Globus pallidus (tissue), 1 donor: ENCODE measurements at regions not wholly inside any gene's neighbourhood (a gene's known extent, or its start where the extent isn't known, plus 50 kb on each side); places are given as distances from the start of the nearest gene placed in this dataset.

Experiments
- DNase-seq: peaks from one replicate; pipeline ENCODE4 v3.0.0-alpha.2; 2015; ENCODE audit warnings: low spot score

DNA sequence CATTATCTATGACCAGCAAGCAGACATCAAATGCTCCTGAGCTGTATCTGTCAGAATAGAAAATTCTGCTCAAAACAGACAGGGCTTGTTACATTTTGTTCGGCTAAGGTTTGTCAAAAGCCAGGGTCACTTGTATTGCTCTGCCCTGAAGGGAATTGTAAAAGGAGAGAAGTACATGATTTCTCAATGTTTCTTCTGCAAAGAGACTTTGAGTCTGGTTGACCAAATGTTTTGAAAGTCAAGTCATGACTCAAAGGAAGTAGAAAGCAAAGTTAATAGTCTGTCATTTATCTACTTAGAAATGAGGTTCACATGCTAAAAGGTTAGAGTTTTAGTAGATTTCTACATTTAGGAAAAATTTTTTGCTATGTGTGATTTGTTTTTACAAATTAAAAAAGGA lies 1624.1 kb upstream of the ZEB2 start:
- no peak for DNase-seq

DNA sequence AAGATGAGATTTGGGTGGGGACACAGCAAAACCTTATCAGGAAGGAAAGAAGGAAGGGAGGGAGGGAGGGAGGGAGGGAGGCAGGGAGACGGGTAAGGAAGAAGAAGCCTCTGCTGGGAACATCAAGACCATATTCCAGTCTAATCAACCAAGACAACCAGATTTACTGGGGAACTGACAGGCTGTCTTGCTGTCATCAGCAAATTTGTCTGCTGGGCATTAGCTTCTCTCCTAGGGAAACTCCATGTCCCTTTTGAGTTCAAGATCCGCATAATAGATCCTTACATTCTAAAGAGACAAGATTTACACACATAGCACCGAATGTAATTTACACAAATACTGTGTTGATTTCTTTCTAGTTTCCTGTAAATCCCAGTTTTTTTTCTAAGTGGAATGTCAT lies 1618.9 kb upstream of the ZEB2 start:
- no peak for DNase-seq

DNA sequence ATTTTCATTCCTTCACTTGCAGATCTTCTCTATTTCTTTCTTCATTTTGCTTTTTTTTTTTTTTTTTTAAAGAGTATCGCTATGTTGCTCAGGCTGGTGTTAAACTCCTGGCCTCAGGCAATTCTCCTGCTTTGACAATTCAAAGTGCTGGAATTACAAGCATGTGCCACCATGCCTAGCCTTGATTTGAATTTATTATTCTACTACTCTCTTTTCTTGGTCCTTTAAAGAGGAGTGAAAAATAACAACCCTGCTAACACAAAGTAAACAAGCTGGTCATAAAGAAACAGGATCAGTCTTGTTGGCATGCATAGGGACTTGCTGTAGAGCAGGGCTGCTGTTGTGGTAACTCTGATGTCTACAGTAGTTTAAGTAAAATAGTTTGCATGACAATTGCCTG lies 1615.3 kb upstream of the ZEB2 start:
- no peak for DNase-seq

DNA sequence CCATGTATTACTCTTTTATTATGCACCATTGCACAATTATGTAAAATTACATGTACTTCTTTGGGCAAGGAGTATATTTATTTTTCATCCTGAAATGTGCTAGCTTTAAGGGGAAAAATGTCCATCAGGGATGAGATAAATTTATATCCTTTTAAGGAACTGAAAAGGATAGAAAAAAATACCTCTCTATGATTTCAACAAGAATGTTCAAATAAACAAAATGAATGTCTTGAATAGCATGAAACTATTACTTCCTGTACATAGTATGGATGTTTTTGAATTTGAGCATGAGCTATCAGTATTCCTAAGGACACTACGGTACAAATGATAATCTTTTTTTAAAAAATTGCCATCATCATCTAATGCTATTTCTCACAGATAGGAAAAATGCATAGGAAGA lies 1611.9 kb upstream of the ZEB2 start:
- DNase-seq: no peak

DNA sequence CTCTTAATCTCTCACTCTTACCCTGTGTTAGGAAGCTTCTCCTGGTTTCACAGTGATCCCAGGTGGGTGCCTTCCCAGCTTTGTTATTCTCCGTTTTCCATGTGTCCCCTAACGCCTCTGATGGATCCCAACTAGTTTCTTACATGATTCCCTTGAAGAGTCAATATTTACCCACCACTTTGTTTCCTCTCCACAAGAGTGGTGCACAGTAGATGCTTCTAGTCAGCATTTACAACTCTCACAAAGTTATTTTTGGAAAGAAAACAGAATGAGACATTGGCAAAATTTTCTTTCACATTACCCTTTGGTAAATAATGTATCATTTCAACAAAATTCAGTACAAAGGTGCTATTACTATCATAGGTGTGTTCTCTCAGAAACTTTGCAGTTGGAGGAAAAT lies 1611.1 kb upstream of the ZEB2 start:
- DNase-seq: no peak

DNA sequence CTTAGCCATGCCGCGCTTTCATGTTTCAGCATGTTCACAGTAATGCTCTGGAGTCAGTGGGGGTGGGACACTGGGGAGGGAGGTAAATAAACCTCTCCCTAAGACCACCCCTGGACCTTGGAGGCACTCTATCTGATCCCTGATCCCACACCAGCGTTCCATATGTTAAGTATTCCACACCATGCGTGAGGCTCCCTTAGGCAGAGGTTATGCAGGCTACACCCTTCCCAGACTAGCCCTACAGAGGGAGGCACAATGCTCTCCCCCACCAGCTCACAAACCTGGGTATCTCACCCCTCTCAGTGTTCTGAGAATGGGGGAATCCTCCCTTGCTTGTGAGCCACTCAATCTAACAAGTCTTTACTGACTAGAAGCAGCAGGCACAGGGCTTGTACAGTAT lies 1610.4 kb upstream of the ZEB2 start:
- no peak for DNase-seq

DNA sequence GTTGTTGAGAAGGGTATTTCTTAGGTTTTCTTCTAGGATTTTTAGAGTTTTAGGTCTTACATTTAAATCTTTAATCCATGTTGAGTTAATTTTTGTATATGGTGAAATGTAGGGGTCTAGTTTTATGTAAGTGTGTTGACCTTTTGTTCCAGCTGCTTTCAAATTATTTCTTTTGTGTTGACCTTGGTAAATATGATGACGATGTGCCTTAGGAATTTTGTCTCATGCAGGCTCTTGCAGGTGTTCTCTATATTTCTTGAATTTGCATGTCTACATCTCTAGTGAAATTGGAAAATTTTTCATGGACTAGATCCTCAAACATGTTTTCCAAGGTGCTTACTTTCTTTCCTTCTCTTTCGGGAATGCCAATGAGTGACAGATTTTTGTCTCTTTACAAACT lies 1609.3 kb upstream of the ZEB2 start:
- DNase-seq: no peak

DNA sequence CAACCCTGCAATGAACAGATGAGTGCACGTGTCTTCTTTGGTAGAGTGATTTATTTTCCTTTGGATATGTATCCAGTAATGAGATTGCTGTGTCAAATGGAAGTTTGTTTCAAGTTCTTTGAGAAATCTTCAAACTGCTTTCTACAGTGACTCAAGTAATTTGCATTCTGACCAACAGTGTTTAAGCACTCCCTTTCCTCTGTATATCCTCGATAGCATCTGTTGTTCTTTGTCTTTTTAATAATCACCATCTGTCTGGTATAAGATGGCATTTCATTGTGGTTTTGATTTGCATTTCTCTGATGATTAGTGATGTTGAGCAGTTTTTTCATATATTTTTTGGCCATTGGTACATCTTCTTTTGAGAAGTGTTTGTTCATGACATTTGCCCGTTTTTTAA lies 1608.3 kb upstream of the ZEB2 start:
- no peak for DNase-seq

DNA sequence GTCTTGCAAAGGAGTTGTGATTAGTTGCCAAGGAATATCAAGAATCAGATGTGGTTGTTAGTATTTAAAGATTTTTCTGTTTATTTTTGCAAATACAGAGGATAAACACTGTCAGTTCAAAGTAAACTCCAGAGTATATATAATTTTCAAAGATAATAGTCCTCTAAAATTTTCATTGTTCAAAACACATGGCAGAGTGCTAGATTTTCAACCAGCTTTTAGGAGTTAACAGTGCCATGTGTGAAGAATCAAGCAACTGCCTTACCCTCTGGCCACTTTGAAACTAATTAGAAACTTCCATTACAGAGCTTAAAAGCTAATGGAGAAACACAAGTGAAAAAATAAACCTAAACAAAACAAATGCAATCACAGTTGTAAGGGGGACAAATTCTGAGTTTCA lies 1605.6 kb upstream of the ZEB2 start:
- DNase-seq: no peak

DNA sequence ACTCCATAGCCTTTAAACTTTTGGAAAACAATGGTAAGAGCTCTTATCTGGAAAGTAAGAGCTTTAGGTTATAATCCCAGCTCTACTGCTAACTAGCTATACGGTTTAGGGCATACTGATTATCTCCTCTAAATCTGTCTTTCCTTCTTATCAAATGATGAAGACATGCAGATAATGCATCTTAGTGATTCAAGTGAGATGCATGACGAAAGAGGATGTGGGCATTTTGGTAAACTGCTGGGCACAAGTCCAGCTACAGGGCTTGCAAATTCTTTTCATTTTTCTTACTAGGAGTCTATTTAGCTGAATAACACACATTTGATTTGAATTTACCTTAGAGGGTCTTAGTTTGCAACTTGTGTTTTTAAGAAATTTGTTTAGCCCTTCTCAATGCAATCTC lies 1604.8 kb upstream of the ZEB2 start:
- no peak for DNase-seq

DNA sequence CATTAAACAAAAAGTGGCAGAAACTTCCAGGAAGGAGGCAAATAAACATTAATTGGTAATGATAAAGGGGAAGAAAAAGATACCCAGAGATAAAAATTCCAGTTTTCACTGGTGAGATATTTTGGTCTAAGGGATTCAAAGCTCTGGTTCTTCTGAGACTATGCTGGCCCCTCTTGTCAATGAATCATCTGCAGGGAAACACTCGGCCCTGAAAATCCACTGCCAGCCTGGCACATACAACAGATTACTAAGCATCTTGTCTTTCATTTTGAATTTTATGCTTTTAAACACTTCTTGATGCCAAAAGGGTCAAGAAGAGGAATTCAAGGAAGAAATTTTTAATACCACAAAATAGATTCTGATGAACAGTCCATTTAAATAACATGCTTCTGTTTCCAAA lies 1603.8 kb upstream of the ZEB2 start:
- no peak for DNase-seq

DNA sequence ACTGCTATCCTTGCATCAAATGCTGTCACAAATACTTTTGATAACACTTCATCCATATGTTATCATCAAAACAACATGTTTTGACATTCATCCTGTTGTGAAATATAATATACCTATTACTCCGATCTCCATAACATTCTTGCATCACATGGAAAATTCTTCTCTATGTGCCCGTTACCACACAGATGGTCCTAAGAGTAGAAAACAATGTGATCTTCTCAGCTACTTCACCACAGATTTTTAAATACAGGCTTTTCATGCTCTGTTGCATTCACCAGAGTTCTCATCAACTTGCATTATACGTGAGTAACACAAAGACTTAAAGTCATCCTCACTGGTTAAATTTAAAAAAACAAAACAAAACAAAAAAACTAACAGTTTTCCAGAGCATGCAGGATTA lies 1603.3 kb upstream of the ZEB2 start:
- DNase-seq: no peak

DNA sequence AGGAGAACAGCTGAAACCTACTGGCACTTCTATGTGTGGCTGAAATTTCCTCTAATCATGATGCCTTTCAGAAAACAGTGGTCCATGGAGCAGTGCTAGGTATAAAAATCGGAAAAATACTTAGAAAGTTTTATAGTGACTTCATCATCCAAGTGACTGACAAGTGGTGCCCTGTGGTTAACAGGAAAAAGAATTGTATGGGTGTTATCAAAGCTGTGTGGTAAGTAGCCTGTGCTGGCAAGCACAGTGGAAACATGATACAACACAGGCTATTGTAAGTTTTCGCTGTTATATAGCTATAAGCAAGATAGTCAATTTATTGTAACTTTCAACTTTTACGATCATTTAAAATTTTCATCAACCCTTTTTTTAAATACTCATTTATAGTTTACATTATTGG lies 1599.7 kb upstream of the ZEB2 start:
- no peak for DNase-seq

DNA sequence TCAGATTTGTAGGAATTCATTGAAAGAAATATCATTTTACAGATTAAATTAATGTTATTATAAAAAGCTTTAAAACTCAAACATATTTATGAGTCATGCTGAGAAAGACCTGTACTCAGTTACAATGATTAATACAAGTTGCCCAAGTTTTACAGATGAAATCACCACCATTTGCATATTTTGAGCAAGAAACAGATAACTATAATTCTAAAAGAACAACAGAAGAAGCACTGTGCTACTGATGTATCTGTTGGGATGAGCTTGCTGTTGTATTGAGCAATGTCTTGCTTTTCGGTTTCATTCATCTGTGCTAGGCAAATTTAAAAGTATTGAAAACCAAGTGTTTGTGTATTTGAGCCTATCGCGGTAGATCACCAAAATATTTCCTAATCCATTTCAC lies 1589.1 kb upstream of the ZEB2 start:
- no peak for DNase-seq

DNA sequence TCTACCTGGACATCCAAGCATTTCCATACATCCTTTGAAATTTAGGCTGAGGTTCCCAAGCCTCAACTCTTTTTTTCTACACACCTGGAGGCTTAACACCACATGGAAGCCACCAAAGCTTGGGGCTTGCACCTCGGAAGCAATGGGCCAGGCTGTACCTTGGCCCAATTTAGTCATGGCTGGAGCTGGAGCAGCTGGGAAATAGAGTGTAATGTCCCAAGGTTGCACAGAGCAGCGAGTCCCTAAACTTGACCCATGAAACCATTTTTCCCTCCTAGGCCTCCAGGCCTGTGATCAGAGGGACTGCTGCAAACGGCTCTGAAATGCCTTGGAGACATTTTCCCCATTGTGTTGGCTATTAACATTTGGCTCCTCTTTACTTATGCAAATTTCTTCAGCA lies 1574.3 kb upstream of the ZEB2 start:
- no peak for DNase-seq

DNA sequence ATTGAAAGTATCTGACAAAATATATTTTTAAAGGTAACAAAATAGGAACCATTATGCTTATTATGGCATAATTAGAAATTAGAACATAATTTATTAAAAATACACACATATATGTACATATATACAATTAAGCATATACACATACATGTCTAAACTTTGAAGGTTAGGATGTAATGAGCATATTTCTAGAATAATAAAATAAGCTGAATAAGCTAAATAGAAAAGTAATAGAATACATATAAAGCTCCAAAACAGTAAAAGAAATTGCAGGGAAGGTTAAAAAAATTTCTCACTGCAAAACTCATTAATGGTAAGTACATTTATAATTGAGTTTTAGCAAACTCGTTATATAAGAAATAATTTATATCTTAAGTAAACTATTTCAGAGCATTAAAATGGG lies 1561.5 kb upstream of the ZEB2 start:
- no peak for DNase-seq

DNA sequence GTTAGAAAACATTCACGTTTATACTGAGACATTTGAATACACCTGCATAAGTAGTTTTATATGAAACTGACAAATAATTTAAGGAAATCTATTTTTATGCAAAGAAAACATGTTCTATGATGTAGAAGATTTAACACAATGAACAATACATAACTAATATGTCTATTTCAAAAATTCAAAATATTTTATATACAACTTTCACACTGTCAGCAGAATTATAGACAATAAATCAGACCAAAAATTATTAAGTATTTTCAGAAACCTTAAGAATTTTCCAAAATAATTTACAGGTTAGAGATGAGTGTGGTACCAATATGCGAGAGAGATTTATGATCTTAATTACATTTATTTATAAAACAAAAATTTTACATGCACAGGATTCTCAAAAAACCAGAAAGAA lies 1561.0 kb upstream of the ZEB2 start:
- no peak for DNase-seq

DNA sequence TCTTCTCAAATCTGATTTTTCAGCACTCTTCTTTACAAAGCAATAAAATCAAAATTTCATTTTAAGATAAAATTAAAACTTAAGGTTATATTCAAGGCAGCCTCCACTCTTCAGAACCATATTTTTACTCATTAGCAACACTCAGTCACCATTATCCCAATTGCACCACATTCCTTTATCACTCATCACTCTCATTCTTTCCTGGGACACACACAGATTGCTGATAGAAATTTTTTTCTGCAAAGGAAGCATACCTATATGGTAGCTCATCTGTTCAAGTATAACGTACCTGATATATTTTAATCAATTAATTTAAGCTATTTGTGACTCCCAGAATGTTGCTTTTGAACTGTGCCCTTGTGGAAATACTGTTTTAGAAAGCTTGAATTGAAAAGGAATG lies 1559.3 kb upstream of the ZEB2 start:
- DNase-seq: no peak

DNA sequence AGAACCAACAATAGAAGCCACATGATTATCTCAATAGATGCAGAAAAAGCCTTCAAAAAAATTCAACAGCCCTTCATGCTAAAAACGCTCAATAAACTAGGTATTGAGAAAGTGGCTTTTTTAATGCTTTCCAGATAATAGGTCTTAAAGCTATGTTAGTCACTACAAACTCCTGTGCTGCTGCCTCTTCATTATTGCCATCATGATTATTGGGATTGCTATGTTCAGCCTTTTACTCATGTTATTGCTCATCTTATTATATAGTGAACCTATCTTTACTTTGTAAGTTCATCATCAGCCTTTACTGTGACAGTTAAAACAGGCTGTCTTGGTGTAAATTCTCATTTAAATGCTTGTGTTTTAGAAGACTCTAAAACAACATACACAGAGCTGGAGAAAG lies 1557.2 kb upstream of the ZEB2 start:
- no peak for DNase-seq

DNA sequence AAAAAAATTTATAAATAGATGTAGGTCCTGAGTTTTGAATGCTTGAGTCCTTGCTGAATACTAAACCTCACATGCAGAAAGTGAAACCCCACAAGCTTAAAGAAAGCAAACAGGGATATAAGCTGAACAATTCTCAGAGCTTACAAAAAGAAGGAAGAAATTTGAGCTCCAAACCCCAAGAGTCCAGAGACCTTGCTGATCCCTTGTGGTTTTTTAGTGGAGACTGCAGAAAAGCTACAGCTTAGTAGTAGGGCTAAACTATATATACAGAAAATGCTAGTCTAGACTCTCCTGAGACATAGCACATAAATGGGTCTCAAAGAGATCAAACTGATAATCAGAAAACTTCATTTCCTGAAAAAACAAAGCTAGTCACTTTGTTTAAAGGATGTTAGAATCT lies 1548.1 kb upstream of the ZEB2 start:
- no peak for DNase-seq

DNA sequence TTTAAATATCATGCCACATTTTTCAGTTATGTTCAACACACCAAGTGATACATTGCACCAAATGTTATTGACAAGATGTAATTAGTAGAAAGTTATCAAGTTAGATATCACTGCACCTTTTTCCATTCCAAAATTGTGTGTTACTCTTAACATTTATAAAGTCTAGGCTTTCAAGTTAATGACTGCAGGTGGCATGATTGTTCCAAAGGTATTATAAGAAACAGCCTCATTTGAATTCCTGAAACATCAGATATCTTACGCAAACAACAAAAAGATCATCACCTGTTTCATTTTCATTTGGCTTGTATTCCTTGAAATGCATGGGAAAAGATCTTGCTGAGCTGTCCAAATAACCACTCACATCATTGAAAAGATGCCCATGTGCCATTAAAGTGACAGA lies 1528.2 kb upstream of the ZEB2 start:
- DNase-seq: no peak

DNA sequence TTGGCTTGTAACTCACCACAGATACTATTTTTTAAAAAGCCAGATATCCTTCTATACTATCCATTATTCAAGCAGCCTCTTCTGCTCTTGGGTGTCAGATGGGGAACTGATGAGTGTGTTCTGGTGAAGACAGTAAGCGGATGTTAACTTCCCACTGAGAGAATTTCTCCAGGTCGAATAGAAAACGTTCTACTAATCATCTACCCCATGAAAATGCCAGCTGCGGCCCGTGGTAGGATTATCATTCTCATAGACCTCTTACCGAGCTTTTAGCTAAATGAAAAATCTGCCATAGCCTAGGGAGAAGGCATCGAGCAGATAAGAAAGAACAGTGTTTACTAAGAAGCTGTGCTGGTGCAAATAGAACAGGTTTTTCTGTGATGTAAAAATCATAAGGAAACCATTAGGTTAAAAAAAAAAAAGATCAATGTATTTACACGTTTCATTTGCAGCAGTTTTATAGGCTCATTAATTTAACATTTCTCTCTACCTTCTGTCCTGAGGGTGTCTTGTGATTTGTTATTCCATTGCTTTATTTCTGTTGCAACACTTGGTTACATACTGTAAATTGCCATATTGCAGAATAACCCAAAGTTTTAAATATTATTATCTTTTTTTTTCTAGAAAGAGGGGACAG lies 1521.5 kb upstream of the ZEB2 start:
- no peak for DNase-seq

DNA sequence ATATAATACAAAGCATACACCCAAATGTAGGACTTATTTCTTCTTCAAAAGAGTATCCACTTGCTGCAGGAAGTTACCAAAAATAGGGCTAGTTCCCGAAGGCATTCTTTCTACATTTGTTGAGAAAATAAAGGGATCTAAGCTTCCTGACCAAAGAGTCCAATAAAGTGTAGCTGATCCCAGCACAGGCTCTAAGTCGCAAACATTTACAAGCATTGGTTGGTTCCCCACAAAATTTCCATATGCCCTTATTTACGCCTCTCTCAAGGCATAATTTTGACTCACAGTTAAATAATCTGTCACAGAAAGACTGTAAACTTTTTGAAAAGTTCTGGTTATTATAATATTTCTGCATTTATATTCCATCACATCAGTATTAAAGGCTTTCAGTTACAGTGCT lies 1520.1 kb upstream of the ZEB2 start:
- no peak for DNase-seq

DNA sequence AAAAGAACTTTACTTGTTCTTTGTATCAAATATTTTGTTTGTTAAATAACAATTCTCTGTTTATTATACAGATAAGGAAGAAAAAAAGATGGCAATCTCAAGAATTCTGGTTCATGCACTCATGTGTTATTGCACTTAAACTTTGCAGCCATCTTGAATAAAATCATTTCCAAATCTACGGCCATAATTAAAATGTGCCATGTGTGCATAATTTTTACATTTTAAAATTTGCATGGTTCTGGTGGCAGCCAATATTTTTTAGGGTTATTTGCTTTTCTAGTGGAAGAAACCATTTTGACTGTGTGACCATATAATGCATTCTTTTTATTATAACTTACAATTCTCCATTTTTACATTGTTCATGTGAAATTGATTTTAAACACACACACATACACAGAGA lies 1518.1 kb upstream of the ZEB2 start:
- DNase-seq: no peak

DNA sequence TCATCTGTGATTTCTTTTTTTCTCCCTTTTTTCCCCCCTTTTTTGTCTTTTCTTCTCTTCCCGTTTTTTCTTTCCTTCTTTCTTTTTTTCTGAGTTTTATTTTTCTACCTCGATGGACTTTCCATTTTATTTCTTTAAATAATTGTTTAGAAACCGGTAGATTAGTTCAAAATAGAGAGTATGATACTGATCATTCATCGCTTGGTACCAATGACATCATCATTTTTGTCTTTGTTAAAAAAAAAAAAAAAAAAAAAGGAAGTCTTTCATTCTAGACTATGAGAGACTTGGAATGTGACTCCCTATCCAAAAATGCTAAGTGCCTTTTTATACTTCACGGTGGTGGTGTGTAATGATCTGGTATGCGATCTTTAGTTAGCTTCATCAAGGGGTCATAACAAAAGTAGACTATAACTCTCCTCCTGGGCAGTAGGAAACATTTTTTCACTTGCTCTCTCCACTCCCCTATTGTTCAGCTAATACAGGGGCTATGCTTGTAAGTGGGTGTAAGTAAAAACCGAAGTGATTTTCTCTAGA lies 1517.5 kb upstream of the ZEB2 start:
- DNase-seq: no peak
